OCI-LY1 (cell line): ENCODE measurements at regions not wholly inside any gene's neighbourhood (a gene's known extent, or its start where the extent isn't known, plus 50 kb on each side); places are given as distances from the start of the nearest gene placed in this dataset.

Source experiments
- H2AFZ ChIP-seq: fragments of 200-600 bp; sonication (generic), shearing (Covaris generic); 2 replicates; pipeline ENCODE4 v1.6.0; 2014; ENCODE audit warnings: antibody characterized with exemption, mild to moderate bottlenecking, low read length
- H3F3A ChIP-seq: fragments of 200-600 bp; sonication (generic), shearing (Covaris generic); 2 replicates; pipeline ENCODE4 v1.6.0; 2014; ENCODE audit warnings: mild to moderate bottlenecking, antibody characterized with exemption, low read length, moderate library complexity; ENCODE audit not compliant: insufficient read depth
- H3K27ac ChIP-seq: fragments of 200-600 bp; sonication (generic); 2 replicates; pipeline ENCODE4 v1.5.1; 2014; ENCODE audit warnings: low read length, mixed run types, mild to moderate bottlenecking, low read depth; ENCODE audit not compliant: poor library complexity, severe bottlenecking
- H3K27me3 ChIP-seq: fragments of 200-600 bp; sonication (generic); 2 replicates; pipeline ENCODE4 v1.6.0; 2014; ENCODE audit warnings: antibody characterized with exemption, mild to moderate bottlenecking, low read length, moderate library complexity; ENCODE audit not compliant: insufficient read depth
- H3K36me3 ChIP-seq: fragments of 200-600 bp; sonication (generic); 2 replicates; pipeline ENCODE4 v1.6.1; 2014; ENCODE audit warnings: mild to moderate bottlenecking, antibody characterized with exemption, low read length, moderate library complexity, mixed read lengths; ENCODE audit not compliant: insufficient read depth
- H3K4me1 ChIP-seq: fragments of 200-600 bp; sonication (generic); 2 replicates; pipeline ENCODE4 v1.5.1; 2014; ENCODE audit warnings: mild to moderate bottlenecking, low read length, moderate library complexity; ENCODE audit not compliant: insufficient read depth, severe bottlenecking
- H3K4me2 ChIP-seq: fragments of 200-600 bp; sonication (generic), shearing (Covaris generic); 2 replicates; pipeline ENCODE4 v1.6.1; 2014; ENCODE audit warnings: low read length
- H3K4me3 ChIP-seq: fragments of 200-600 bp; sonication (generic); 2 replicates; pipeline ENCODE4 v1.5.1; 2014; ENCODE audit warnings: low read length, low read depth, mild to moderate bottlenecking, mixed read lengths; ENCODE audit not compliant: poor library complexity, severe bottlenecking
- H3K79me2 ChIP-seq: fragments of 200-600 bp; shearing (Covaris generic); 2 replicates; pipeline ENCODE4 v1.6.1; 2016; ENCODE audit warnings: mixed run types, low read length, mixed read lengths; ENCODE audit not compliant: insufficient read depth
- H3K9ac ChIP-seq: fragments of 200-600 bp; sonication (generic), shearing (Covaris generic); 2 replicates; pipeline ENCODE4 v1.6.1; 2014; ENCODE audit warnings: mild to moderate bottlenecking, low read length, mixed read lengths
- H3K9me2 ChIP-seq: fragments of 200-600 bp; sonication (generic), shearing (Covaris generic); 2 replicates; pipeline ENCODE4 v1.6.1; 2014; ENCODE audit warnings: low read depth, mild to moderate bottlenecking, low read length, mixed read lengths
- H3K9me3 ChIP-seq: fragments of 200-600 bp; shearing (Covaris generic); 2 replicates; pipeline ENCODE4 v1.6.1; 2014; ENCODE audit warnings: low read length, mixed read lengths
- H4K20me1 ChIP-seq: fragments of 200-600 bp; sonication (generic), shearing (Covaris generic); 2 replicates; pipeline ENCODE4 v1.6.0; 2016; ENCODE audit warnings: mild to moderate bottlenecking, low read length; ENCODE audit not compliant: insufficient read depth
- EZH2 ChIP-seq: fragments of 200-600 bp; sonication (generic), shearing (Covaris generic); IDR thresholded peaks from 2 replicates; pipeline ENCODE4 v1.8.0; 2017; ENCODE audit warnings: borderline replicate concordance, mixed run types, mild to moderate bottlenecking, antibody characterized with exemption, low read length, moderate library complexity, mixed read lengths
- TF ChIP-seq, protein P1 (sequence below): fragments of 200-600 bp; sonication (generic), shearing (Covaris generic); IDR thresholded peaks from 2 replicates; pipeline ENCODE4 v1.5.1; 2017; ENCODE audit warnings: mild to moderate bottlenecking, antibody characterized with exemption, low read length, moderate library complexity, mixed read lengths

GRCh38 chr20:40746251-40746650 is 57.2 kb upstream of the MAFB start:
- H3K4me2 ChIP-seq = peak overlapping the region; percentile 59; the same call in 1 of the 2 replicates
- H4K20me1 ChIP-seq = no peaks in the 10 kb centered on the region
- H3K36me3 ChIP-seq = no peaks in the 10 kb centered on the region
- no peaks in the 10 kb centered on the region for H3K79me2 ChIP-seq
- peaks cover 60% of the 10 kb centered on the region for H3K4me1 ChIP-seq
- H3K9me2 ChIP-seq = no peaks in the 10 kb centered on the region
- no peak overlapping the region for H2AFZ ChIP-seq
- no peaks in the 10 kb centered on the region for H3F3A ChIP-seq
- H3K27ac ChIP-seq = peak overlapping the region; percentile 95
- TF ChIP-seq, protein P1, sequence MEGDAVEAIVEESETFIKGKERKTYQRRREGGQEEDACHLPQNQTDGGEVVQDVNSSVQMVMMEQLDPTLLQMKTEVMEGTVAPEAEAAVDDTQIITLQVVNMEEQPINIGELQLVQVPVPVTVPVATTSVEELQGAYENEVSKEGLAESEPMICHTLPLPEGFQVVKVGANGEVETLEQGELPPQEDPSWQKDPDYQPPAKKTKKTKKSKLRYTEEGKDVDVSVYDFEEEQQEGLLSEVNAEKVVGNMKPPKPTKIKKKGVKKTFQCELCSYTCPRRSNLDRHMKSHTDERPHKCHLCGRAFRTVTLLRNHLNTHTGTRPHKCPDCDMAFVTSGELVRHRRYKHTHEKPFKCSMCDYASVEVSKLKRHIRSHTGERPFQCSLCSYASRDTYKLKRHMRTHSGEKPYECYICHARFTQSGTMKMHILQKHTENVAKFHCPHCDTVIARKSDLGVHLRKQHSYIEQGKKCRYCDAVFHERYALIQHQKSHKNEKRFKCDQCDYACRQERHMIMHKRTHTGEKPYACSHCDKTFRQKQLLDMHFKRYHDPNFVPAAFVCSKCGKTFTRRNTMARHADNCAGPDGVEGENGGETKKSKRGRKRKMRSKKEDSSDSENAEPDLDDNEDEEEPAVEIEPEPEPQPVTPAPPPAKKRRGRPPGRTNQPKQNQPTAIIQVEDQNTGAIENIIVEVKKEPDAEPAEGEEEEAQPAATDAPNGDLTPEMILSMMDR = no peak
- no peak for TF ChIP-seq EZH2
- H3K9ac ChIP-seq = peak overlapping the region; percentile 33; the same call in 1 of the 2 replicates
- H3K9me3 ChIP-seq = no peaks in the 10 kb centered on the region
- H3K27me3 ChIP-seq = no peaks in the 10 kb centered on the region
- no peak overlapping the region for H3K4me3 ChIP-seq

- Histone ChIP-seq H3K27me3 (no peaks in the 10 kb centered on the region), H3K9me2 (no peaks in the 10 kb centered on the region), H3K79me2 (no peaks in the 10 kb centered on the region), H3K4me3 (no peak overlapping the region), H3K9me3 (no peaks in the 10 kb centered on the region), H3K27ac (no peak overlapping the region), H3F3A (no peaks in the 10 kb centered on the region), H3K36me3 (no peaks in the 10 kb centered on the region), H2AFZ (no peak overlapping the region), H4K20me1 (no peaks in the 10 kb centered on the region), H3K4me2 (no peak overlapping the region), H3K4me1 (peaks cover 41% of the 10 kb centered on the region), H3K9ac (no peak overlapping the region)
- TF ChIP-seq EZH2 = no peak
- TF ChIP-seq, protein P1 = no peak
Observed at GRCh38 chr20:40748182-40748581, 59.1 kb upstream of the MAFB start.

GRCh38 chr20:40749985-40750506 is 61.0 kb upstream of the MAFB start:
- H3K4me2 ChIP-seq = no peak overlapping the region
- no peak overlapping the region for H3K27ac ChIP-seq
- TF ChIP-seq, protein P1 = no peak
- TF ChIP-seq EZH2 = no peak
- H3K9me3 ChIP-seq = no peaks in the 10 kb centered on the region
- H2AFZ ChIP-seq = no peak overlapping the region
- no peaks in the 10 kb centered on the region for H3K9me2 ChIP-seq
- H3K79me2 ChIP-seq = no peaks in the 10 kb centered on the region
- no peaks in the 10 kb centered on the region for H3F3A ChIP-seq
- no peak overlapping the region for H3K4me3 ChIP-seq
- no peaks in the 10 kb centered on the region for H3K36me3 ChIP-seq
- peaks cover 22% of the 10 kb centered on the region for H3K4me1 ChIP-seq
- H3K27me3 ChIP-seq = no peaks in the 10 kb centered on the region
- no peaks in the 10 kb centered on the region for H4K20me1 ChIP-seq
- H3K9ac ChIP-seq = no peak overlapping the region
